Uterus (tissue), 2 donors: ENCODE measurements at regions not wholly inside any gene's neighbourhood (a gene's known extent, or its start where the extent isn't known, plus 50 kb on each side); places are given as distances from the start of the nearest gene placed in this dataset.

Experiments used
- CTCF ChIP-seq, 4 experiments: fragments of 200-600 bp in 2 of 4; fragments of 450-650 bp in 2 of 4; sonication (generic) in 2 of 4; IDR thresholded peaks; one replicate each; pipeline ENCODE4 v1.5.1; 2016 to 2019; ENCODE audit warnings: antibody characterized with exemption in 4 of 4, mild to moderate bottlenecking in 2 of 4, moderate library complexity in 1 of 4
- POLR2A ChIP-seq, 2 donors: fragments of 450-650 bp; IDR thresholded peaks; one replicate each; pipeline ENCODE4 v1.6.1; 2016; ENCODE audit warnings: antibody characterized with exemption in 2 of 2, mild to moderate bottlenecking in 1 of 2, moderate library complexity in 1 of 2

- no peak for TF ChIP-seq CTCF (IDR thresholded peaks at IDR 0.05)
- TF ChIP-seq POLR2A (IDR thresholded peaks at IDR 0.05) = no peak
These were observed 436.4 kb upstream of the SALL3 start for GRCh38 chr18:78543201-78543725.
